Caki2 (cell line): ENCODE measurements at regions not wholly inside any gene's neighbourhood (a gene's known extent, or its start where the extent isn't known, plus 50 kb on each side); places are given as distances from the start of the nearest gene placed in this dataset.
"Not testable (repeated sequence)": the region's sequence is repeated elsewhere in the genome, so short reads cannot be mapped to it uniquely, and the experiment has no call there.

Source experiments
- DNase-seq: peaks from one replicate; pipeline ENCODE4 v3.0.0-alpha.2; 2015; ENCODE audit warnings: low read depth
- in situ Hi-C: cut with HindIII; loops from 2 replicates; pipeline ENCODE4 v1.10.0; 2016; ENCODE audit warnings: low sequenced_read_pairs, low pct_unique_long_range_greater_than_20kb, mixed read lengths

- in situ Hi-C loops, result no loop called here
- DNase-seq, result no peak
These were observed 336.6 kb downstream of the PAX3 start for GRCh38 chr2:221962186-221962585.

DNA sequence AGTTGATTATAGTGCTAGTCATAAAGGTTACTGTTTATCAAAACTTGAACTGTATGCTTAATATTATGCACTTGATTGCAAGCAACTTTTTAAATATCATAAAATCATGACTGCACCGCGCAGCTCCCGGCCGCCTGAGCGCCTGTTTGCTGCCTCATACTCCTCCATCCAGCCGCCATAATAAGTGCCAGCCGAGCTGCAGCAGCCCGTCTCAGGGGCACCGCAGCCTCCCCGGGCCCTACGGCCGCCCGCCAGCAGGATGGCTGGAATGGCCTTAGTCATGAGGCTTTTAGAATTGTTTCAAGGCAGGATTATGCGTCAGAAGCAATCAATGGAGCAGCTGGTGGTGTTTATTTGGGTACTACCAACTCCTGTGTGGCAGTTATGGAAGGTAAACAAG is 337.2 kb downstream of the PAX3 start:
- in situ Hi-C loops, result no loop called here
- no peak for DNase-seq

- in situ Hi-C loops, result no loop called here
- DNase-seq, result no peak
These were observed 340.6 kb downstream of the PAX3 start for GRCh38 chr2:221958224-221958623.

DNA sequence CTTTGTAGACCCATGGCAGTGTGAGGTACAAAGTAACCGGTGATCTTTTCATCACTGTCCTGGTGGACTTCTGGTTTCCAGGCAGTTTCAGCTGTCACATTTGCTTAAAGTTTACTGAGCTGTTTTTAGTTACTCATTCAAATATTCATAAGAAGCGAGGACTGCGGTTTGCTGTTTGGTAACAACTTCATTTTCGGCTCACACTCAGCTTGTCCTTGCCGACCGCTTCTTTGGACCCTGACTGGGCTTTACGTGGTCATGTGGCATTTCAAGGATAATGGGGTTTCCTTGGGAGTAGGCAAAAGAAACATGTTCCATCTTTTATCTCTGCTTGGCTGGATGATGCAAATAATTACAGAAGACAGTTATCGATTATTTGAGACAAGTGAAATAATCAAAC is 350.7 kb downstream of the PAX3 start:
- no peak for DNase-seq
- in situ Hi-C loops, result no loop called here

DNA sequence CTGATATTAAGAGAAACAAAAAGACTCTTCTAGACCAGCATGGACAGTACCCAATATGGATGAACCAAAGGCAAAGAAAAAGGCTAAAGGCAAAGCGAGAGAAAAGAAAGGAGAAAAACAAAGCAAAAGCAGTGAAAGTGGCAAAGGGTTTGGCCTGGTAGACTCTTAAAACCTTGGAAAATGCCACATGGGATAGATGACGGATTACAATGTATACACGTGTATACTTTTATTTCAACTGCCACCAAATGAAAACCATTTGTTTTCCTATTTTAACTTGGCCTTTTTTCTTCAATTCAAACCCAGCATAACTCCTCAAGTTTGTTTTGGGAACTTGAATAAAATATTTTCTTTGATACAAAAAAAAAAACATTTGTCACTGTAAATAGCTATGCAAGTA is 354.3 kb downstream of the PAX3 start:
- DNase-seq, in situ Hi-C loops: not testable (repeated sequence)

DNA sequence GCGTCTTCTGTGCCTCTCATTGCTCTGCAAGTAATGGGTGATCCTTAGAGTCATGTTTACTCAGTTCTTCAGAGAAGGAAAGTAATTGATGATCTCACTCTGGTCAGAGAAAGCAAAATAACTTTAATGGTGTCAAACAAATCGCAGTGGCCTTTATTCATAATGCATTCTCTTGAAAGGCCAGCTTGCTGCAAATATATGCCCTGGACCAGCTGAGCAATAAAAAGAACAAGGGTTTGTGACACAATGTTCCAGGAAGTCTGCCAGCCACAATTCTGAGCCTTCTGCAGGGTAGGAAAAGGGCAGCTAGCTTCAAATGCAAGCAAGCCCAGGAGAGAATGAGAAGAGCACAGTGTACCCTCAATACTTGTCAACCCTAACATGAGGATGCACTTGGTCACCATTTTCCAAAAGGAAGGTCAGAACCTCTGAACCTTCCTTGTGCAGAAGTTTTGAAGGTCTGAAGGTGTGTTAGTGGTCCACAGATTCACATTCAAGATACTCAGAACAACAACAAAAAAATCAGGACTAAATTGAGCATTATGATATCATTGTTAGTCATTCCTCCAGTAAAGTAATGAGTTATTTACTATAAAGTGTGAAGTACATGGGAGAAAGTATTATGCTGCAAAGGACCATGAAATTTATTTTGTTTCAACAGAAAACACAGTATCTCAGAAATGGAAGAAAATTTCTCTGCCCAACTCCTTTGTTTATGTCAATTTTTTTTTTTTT is 355.6 kb downstream of the PAX3 start:
- in situ Hi-C loops, result no loop called here
- DNase-seq, result no peak

GRCh38 chr2:221931251-221931991 is 359.3 kb upstream of the EPHA4 start:
- in situ Hi-C loops, result no loop called here

GRCh38 chr2:221929259-221929658 is 357.2 kb upstream of the EPHA4 start:
- in situ Hi-C loops, result no loop called here

More at GRCh38 chr2:221931251-221931991, 359.3 kb upstream of the EPHA4 start:
- DNase-seq, result no peak

GRCh38 chr2:221926327-221926726 is 354.2 kb upstream of the EPHA4 start:
- in situ Hi-C loops, result no loop called here

More at GRCh38 chr2:221929259-221929658, 357.2 kb upstream of the EPHA4 start:
- no peak for DNase-seq

GRCh38 chr2:221924576-221924975 is 352.5 kb upstream of the EPHA4 start:
- in situ Hi-C loops, result no loop called here

More at GRCh38 chr2:221926327-221926726, 354.2 kb upstream of the EPHA4 start:
- no peak for DNase-seq

DNA sequence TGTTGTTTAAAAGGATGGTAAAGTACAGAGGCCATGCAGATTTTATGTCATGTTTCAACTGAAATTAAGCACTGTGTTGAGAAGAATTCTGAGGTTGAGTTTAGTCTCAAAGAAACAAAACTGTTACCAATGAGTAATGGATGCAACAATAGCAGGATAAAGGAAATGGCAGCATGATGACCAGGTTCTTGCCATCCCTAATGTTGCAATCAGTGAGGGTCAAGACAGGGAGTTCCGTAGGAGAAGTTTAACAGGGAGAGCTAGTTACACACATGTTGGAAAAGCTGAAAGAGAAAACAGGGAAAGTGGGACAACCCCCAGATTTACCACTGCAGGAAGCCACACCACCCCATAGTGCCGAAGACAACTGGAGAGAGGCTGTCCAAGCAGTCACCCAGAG is 343.8 kb upstream of the EPHA4 start:
- no peak for DNase-seq
- in situ Hi-C loops, result no loop called here

More at GRCh38 chr2:221924576-221924975, 352.5 kb upstream of the EPHA4 start:
- no peak for DNase-seq

DNA sequence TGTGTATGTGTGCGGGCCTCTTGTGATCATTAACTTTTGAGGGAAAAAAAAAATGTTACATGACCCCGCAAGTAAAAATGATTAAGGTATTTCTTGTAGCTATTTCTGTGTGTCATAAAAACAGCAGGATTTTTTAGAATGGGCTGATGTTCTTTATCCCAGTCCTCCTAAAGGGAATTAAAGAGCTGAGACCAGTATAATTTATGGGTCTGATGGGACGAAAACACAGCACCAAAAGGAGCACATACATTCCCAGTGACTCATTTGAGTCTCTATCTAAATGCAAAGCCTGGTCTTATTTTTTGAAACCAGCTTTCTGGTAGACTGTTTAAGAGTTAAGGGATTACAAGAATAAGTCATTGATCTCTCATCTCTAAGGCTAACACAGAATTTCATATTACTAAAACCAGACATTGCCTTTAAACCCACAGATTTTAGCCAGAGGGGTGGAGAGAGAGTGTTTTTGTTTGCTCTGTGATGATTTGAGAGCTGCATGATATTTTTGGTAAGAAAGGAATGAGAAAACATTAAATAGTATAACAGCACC is 342.3 kb upstream of the EPHA4 start:
- in situ Hi-C loops, result no loop called here

DNA sequence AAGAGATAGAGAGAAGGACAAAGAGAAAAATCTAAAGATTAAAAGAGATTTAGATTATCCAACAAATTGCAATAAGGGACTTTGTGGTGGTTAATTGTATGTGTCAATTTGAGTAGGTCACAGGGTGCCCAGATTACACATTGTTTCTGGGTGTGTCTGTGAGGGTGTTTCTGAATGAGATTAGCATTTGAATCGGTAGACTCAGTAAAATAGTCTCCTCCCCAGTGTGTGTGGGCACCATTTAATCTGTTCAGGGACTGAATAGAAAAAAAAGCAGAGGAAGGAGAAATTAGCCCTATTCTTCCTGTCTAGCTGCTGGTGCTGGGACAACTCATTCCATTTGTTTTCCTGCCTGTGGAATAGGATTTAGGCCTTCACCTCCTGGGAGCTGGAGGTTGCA is 339.8 kb upstream of the EPHA4 start:
- in situ Hi-C loops, result no loop called here
- DNase-seq, result no peak

More for the DNA sequence above, 342.3 kb upstream of the EPHA4 start:
- no peak for DNase-seq

GRCh38 chr2:221911321-221911720 is 339.2 kb upstream of the EPHA4 start:
- no peak for DNase-seq
- in situ Hi-C loops, result no loop called here

DNA sequence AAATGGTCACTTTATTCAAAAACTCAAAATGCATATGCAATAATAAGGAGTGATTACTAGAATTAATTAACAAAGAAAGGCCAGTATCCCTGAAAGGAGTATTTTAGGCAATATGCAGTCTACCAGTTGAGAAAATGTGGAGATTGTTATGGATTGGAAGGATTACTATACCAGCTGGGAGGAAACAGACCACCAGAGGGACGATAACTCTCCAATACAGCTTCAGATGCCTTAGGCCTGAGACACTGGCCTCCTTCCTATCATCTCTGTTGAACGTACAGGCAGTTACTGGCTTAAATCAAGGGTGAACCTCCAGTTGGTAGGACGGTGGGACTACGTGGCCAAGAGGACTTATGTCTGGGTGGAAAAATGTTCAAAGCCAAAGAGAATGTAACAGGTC is 336.4 kb upstream of the EPHA4 start:
- in situ Hi-C loops, result no loop called here
- no peak for DNase-seq

DNA sequence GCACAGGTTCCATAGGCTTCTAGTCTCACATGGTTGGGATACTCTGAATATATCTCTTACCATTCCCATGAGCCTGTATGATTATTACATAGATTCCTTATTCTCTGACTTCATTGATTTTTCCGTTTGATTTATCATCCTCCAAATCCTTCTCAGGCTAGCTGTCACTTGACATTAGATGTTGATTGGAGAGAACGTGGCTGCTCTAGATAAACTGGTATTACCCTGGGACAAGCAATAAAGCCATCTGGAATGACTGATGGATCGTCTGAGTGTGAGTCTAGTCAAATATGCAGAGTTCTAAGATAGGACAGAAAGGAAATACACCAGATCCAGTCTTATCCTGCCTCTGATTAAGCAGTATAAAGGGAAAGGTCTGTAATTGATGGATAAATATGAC is 325.6 kb upstream of the EPHA4 start:
- DNase-seq, result no peak
- in situ Hi-C loops, result no loop called here

DNA sequence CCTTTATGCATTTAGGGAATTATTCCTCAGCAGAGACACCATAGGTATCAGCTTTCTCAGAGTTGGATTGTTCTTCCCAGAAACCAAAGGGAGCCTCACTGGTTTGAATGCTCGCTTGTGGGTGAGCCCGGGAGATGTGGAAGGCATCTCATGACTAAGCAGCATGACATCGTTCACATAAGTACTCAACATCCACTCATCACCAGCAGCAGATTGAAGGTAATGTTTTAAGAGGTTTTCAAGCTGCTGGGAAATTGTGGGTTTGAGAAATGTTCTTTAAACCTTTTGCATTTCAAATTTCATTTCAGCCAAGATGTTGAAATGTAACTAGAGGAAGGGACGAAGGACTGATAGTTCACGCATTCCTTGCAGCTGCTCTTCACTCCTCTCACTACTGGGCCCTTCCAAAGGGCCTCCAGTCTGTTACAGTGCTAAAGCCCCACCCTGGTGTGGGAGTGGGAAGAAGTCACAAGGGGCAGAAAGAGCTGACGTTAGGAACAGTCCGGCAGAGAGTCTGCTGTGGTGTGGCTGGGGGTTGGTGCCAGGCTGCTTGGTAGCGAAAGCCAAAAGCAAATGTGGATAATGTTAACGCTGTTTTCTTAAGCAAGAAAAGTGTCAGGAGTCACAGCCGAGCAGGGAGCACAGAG is 324.5 kb upstream of the EPHA4 start:
- DNase-seq, result no peak

GRCh38 chr2:221895366-221896121 is 323.4 kb upstream of the EPHA4 start:
- DNase-seq, result no peak
- in situ Hi-C loops, result no loop called here

More for the DNA sequence above, 324.5 kb upstream of the EPHA4 start:
- in situ Hi-C loops, result no loop called here
